OCI-LY3 (cell line): ENCODE measurements at regions not wholly inside any gene's neighbourhood (a gene's known extent, or its start where the extent isn't known, plus 50 kb on each side); places are given as distances from the start of the nearest gene placed in this dataset.

ENCODE experiments used
- EZH2phosphoT487 ChIP-seq: fragments of 200-600 bp; shearing (Covaris generic); IDR thresholded peaks from 2 replicates; pipeline ENCODE4 v1.6.1; 2018; ENCODE audit warnings: antibody characterized with exemption, mixed run types, low read depth
- TF ChIP-seq, protein P1 (sequence below): fragments of 200-600, 300-600 bp; sonication (generic); IDR thresholded peaks from 2 replicates; pipeline ENCODE4 v1.5.1; 2014; ENCODE audit warnings: antibody characterized with exemption, low read length, low read depth

DNA sequence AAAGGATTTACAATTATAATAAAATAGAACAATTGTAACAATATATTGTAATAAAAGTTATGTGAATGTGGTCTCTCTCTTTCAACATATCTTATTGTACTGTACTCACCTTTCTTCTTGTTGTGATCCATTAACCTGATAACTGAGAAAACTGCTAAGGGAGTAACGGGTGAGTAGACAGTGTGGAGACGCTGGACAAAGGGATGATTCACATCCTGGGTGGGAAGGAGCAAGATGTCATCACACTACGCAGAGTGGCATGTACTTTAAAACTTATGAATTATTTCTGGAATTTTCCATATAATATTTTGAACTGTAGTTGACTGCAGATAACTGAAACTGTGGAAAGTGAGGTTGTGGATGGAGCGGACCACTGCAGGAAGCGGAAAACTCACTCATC is 91.2 kb upstream of the PLPP4 start:
- TF ChIP-seq, protein P1, sequence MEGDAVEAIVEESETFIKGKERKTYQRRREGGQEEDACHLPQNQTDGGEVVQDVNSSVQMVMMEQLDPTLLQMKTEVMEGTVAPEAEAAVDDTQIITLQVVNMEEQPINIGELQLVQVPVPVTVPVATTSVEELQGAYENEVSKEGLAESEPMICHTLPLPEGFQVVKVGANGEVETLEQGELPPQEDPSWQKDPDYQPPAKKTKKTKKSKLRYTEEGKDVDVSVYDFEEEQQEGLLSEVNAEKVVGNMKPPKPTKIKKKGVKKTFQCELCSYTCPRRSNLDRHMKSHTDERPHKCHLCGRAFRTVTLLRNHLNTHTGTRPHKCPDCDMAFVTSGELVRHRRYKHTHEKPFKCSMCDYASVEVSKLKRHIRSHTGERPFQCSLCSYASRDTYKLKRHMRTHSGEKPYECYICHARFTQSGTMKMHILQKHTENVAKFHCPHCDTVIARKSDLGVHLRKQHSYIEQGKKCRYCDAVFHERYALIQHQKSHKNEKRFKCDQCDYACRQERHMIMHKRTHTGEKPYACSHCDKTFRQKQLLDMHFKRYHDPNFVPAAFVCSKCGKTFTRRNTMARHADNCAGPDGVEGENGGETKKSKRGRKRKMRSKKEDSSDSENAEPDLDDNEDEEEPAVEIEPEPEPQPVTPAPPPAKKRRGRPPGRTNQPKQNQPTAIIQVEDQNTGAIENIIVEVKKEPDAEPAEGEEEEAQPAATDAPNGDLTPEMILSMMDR, result no peak
- TF ChIP-seq EZH2phosphoT487, result no peak
